D341Med (cell line): ENCODE measurements at regions not wholly inside any gene's neighbourhood (a gene's known extent, or its start where the extent isn't known, plus 50 kb on each side); places are given as distances from the start of the nearest gene placed in this dataset.

ENCODE experiments used
- DNase-seq: peaks from one replicate; pipeline ENCODE4 v3.0.0; 2012; ENCODE audit warnings: low spot score

DNA sequence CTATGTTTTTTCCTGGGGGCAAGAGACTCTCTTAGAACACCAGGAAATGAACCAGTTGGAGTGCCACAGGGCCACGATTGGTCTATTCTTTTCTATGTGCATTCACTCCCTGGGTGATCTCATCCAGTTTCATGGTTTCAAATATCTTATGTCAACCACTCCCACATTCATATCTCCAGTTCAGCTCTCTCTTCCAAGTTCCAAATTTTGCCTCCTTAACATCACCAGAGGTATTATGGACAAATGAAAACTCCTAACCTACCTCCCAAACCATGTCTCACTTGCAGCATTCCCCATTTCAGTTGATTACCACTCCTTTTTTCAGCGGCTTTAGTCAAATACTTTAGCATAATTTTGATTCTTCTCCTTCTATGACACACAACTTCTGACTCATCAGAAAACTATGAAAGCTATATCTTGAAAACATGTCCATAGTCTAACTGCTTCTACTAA, 203.1 kb upstream of the SEMA6D start:
- DNase-seq: no peak

DNA sequence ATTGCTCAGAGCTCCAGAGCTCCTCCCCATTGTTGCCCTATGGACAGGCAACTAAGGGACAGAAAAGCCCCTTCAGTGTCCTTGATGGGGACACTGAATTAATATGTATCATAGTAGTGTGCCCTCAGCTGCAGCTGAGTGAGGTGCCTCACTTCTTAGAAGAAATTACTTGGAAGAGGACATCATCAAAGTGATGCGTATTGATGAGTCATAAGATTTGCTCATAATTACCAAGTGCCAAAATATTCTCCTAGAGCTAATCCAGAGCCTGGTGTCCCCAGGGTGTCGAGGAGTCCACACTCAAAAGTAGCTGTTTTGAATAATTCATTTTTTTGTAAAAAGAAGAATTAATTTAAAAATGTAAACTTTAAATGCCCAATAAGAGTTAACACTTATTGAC, 200.7 kb upstream of the SEMA6D start:
- no peak for DNase-seq

DNA sequence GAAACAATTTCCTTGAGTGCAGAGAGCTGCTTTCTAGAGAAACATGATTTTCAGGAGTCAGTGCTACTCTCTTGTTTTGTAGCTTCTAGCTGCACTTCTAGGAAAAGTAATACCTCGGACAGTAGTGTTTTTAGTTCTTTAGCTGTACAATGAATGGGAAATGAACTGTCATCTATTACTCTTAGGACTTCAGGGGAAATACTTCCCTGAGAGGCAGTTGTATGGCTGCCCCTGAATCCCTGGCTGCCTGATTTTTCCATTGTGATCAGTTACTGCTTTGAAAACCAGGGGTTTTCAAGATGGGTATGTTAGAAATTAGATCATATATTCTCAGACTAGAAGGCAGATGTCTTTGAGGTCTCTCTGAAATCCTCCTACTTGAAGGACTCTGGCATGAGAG, 200.3 kb upstream of the SEMA6D start:
- no peak for DNase-seq

DNA sequence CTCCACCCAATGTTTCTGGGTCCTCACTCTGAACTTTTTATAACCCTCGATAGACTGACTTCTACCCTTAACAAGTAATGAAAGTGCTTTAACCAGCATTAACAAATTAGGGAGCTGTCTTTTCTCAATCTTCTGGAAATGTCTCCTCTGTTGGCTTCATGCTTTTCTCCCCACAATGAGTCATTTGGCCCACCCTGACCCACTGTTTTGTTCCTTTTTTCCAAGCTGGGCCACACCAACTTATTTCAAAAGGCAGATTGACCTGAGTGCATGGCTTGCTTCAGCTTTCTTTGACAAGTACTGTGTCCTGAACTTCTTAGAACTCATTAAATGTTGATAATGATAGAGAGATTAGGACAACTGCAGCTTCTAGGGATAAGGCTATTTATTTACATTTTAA, 199.6 kb upstream of the SEMA6D start:
- DNase-seq: no peak

DNA sequence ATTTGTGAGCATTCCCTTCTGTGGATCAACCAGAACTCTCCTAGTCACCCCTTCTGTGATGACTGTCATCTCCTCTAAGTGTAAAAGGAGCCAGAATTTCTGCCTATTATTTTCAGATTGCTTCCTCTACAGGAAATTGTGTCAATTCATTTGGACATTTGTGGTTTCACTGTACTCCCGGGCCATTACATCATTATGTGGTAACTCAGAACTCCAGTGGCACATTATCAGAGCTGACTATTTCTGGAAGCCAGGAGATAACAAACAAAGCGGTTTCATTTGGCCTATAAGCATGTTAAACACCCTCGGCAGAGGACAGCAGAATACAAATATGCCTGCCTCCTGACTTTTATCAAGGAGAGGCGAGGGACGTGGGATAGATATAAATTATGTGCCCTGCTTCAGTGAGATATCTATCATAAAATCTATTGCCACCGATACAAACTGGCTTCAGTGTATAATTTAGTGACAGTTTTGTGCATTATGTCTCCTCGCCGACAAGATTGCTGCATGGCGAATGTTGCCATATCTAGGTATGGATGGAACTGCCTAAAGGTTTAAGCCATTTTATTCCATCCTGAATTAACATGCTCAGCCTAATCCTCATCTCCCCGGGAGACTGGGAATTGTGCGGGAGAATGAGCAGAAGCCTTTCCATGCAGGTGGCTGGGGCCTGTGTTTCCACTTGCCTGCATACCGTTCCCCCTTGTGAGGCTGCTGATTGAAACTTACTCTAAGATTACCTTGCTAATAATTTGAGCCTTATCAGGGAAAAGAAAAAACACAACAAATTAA, 193.4 kb upstream of the SEMA6D start:
- peak; percentile 47 for DNase-seq

DNA sequence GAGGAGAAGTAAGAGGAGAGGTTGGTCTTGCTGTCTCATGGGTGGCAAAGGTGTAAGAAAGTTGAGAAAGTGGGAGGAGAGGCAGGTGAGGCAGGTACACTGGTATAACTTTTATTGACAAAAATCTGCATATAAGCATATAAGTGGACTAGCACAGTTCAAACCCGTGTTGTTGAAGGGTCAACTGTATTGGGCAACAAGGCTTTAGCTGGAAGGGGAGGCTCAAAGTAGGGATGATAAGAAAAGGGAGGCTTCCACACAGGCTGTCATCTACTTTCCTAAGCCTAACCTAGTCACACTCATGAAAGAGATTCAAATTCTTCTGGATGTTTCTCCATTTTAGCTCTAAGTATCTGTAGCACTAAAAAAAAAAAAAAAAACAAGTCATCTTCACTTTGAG, 188.1 kb upstream of the SEMA6D start:
- DNase-seq: no peak

DNA sequence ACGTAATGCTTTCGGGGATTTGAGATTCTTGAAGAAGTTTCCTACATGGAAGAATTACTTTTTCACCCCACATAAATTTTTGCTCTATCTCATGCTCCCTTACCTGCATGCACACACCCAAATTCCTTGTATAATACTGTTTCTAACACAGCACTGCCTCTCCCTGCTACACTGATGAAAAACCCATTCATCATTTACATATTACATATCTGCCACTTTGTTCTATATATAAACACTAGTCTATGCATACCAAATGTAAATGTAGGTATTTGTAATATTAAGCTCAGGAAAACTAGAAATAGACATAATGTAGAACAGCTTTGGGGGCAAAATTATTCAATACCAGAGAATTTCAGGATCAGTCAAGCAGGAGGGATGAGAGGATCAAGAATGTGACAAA, 182.6 kb upstream of the SEMA6D start:
- DNase-seq: no peak

DNA sequence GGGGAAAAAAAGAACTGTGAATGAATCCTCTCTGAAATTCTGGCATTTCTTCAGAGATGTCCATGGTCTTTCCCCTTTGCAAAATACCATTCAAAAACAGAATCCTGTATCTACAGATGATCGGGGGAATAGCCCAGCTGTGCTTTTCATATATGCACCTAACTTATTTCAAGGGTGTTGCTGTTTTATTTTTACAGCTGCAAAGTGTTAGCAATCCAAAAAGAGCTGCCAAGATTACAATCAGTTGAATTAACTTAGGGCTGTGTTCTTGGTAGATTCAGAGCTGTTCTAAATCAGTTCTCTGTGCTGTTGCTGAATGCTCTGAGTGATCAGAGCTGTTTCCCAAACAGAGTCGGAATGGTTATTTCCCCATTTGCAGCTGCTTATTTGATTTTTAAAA, 175.7 kb upstream of the SEMA6D start:
- no peak for DNase-seq

DNA sequence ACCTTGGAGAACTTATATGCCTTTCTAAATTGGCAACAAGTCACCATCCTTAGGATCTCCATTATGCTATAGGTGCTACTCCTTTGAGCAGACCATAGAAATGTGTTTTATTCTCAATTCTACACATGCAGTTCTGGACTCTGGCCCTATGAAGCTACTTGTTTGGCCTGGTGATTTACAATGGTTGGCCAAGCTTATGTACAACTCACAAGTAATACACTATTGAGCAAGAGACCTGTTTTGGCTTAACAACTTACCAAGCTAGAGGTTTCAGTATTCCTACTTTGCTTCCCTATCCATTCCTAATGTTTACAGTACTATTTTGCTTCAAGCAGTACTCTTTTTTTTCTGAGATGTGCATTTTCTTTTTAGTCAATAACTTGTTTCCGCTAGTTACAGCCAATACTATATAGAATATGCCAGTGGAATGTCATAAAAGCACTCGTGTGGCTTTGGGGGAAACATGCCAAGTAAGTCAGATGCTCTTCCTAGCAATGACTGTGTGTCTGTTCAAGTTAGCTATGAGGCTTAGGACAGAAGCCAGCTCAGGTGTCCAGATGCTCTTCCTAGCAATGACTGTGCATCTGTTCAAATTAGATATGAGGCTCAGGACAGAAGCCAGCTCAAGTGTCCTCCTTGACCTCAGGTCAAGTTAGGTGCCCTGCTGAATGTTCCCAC, 174.9 kb upstream of the SEMA6D start:
- no peak for DNase-seq

DNA sequence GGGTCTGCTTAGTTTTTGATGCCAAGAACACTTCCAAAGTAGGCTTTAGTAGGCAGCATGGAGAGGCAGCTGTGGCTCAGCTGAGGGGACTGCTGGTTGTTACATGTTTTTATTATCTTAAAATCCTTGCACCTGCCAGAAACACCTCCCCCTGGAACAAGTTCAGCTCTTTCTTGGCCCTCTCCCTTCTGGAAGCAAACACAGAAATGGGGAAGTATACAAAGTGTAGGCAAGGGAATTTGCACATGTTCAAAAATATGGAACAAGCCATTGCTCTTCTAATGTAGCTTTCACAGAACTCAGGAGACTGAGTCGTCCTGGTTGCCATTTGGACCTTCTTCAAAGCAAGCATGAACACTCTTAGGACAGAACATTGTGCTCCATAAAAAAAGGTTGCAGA, 169.1 kb upstream of the SEMA6D start:
- DNase-seq: no peak

DNA sequence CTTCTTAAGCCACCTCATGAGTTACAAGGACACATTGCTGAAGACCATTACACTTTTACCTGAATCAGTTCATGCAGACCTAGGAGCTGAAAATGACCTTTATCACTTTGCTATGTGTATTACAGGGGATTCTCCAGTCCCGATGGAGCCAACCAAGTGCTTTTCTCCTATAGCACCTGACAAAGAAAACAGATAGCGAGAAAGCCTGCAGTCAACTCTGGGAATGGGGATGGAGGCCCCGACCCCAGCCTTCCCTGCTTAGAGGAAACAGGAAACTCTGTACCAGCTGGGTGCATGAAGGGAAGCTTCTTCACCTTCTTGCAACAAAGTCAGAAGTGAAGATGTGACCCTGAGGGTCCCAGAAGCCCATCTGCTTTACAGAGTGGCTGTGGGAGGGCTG, 168.3 kb upstream of the SEMA6D start:
- DNase-seq: no peak

DNA sequence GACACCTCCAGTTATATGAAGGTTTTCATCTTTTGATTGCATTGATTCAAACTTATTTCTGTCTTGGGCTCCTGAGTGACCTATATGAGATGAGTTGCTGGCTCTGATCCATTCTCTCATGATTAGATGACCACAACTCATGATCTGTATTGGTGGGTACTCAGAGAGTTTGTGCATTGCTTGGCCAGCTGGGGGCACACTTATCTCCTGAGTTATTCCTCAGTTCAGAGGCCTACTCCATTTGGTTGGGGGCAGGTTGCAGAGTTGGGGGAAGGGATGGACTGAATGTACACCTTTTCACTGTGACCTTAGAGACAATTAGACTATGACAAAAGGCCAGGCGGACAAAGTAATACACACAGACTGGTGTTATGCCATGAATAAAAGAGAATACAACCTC, 166.2 kb upstream of the SEMA6D start:
- peak; percentile 30 for DNase-seq

DNA sequence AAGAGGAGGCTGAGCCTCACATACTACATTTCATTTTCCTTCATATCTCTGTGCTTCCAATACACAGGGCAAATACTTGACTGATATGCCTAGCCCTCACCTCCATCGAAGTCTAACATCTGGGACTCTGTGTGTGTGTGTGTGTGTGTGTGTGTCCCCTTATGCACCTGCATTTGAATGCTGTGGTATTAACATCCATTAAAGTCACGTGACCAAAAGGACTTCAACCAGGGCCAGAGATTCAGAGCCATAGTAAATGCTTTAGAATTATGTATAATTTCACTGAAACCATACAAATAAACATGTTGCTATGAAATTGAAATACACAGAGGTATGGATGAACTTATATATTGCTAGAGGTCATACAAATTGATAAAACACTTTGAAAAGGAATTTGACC, 165.8 kb upstream of the SEMA6D start:
- DNase-seq: no peak

DNA sequence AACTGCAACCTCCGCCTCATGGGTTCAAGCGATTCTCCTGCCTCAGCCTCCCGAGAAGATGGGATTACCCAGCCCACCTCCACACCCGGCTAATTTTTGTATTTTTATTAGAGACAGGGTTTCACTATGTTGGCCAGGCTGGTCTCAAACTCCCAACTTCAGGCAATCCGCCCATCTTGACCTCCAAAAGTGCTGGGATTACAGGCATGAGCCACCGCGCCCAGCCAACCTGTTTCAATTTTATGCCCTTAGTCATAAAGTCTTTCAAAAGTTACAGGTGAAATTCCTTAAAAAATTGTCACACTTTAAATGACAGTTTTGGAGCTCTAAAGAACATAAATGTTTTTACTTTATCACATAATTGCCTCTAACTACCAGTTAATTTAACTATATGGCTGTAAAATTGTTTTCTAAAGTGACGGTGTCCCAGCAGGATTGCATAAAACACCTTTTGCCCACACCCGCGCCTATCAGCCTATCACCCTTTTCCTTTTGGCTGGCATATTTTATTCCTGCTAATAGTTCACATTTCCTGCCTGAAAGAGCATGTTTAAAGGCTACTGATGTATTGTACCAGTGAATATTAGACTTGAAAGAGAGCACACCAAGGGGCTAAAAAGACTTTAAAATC, 164.2 kb upstream of the SEMA6D start:
- DNase-seq: no peak

DNA sequence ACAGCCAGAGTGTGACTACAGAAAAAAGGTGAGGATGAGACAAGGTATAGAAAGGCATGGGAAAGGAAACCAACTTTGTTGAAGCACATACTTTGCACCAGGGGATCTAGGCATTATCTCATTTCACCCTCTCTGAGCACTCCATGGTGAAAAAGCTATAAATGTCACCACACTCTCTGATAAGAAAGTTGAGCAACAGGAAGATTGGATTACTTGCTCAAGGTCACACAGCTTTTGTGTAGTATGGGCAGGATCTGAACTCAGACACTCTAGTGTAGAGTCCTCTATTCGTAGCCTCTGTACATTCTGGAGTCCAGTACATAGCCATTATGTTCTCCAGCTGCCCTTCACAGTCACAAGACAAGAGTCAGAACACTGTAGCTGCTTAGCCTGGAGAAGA, 163.4 kb upstream of the SEMA6D start:
- DNase-seq: no peak

DNA sequence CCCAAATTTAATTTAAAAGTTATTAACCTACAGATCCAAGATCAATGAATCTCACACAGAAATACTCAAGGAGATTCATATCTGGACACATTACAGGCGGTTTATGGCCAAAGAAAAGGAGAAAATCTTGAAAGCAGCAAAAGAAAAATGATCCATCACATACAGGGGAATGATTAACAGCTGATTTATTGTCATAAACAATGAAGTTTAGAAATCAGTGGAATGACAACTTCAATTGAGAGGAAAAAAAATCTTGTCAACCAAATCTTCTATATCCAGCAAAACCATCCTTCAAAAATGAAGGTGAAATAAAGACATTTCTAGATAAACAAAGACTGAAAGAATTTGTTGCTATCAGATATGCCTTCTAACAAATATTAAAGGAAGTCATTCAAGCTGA, 156.2 kb upstream of the SEMA6D start:
- no peak for DNase-seq

DNA sequence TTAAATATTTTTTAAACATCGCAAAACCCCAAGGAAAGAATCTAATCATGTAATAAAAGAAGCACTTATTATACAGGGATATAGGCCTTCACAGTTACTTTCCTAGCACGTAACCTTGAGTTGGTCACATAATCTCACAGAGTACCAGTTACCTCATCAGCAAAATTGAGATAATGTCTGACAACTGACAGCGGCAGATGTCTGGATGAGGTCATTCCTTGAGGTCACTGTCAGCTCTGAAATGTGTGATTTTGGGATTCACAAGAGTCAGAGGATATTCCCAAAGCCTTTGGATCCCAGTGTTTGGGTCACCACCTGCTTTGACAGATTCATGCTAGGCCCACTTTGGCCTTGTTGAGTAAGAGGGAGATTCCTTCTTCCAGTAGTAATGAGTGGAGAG, 151.4 kb upstream of the SEMA6D start:
- no peak for DNase-seq

DNA sequence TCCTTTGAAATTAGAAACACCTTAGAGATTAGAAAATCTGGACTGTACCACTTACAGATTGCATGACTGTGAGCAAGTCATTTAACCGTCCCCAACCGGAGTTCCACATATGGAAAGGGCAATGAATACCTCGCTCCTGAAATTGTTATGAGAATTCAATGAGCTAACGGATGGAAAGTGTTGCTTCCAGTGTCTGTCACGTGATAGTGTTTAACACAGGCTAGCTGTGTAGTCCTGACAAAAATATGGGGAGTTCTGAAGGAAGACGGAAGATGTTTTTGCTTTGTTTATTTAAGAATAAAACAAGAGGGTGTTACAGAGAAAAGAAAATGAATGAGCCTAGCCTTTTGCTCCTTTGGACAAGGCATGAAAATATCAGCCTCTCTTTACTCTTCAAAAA, 150.7 kb upstream of the SEMA6D start:
- DNase-seq: no peak

DNA sequence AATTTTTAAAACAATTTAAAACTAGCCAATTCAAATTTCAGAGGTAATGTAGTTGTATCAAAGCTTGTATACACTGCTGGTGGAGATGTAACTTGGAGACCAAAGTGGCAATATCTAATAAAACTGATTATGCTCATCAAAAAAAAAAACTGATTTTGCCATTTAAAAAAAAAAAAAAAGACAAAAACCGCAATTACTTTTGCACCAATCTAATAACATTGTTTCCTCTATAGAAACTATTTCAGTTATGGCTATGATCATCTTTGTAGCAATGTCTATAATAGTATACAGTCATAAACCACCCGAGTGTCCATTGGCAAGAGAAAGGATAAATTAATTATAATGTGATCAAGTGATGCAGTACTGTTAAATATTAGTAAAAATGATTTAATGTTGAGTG, 149.3 kb upstream of the SEMA6D start:
- no peak for DNase-seq

DNA sequence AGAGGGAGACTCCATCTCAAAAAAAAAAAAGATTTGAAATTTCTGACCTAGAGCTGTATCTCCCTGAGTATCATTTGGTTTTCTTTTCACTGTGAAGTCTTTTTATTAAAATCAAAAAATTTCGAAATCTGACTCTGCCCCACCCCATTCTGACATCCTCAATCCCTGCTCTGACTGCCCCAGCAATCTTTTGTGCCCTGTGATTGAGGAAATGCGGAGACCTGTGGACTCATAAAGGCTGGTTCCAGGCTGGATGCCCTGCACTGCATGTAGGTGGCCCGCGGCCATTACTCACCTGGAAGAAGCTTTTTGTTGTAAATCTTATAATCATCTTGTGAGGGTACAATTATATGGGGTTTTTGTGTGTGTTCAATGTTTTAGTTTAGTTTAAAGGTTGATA, 147.3 kb upstream of the SEMA6D start:
- no peak for DNase-seq

DNA sequence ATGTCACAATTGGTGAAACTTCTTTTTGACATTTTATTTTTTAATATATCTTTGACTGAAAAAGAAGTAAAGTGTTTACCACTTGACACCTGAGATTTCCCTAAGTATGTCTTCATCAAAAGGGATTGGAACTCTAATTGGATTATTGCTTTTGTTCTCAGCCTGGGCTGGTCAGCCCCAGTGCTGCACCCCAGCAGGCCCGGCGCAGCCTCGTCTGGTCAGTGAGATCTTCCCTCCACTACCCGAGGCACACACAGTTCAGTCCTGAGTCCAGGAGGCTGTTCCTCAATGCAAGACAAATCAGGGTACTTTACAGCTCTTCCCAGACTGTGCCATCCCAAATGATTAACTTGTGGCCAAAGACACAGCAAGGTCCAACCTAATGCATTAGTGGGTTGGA, 146.9 kb upstream of the SEMA6D start:
- no peak for DNase-seq

DNA sequence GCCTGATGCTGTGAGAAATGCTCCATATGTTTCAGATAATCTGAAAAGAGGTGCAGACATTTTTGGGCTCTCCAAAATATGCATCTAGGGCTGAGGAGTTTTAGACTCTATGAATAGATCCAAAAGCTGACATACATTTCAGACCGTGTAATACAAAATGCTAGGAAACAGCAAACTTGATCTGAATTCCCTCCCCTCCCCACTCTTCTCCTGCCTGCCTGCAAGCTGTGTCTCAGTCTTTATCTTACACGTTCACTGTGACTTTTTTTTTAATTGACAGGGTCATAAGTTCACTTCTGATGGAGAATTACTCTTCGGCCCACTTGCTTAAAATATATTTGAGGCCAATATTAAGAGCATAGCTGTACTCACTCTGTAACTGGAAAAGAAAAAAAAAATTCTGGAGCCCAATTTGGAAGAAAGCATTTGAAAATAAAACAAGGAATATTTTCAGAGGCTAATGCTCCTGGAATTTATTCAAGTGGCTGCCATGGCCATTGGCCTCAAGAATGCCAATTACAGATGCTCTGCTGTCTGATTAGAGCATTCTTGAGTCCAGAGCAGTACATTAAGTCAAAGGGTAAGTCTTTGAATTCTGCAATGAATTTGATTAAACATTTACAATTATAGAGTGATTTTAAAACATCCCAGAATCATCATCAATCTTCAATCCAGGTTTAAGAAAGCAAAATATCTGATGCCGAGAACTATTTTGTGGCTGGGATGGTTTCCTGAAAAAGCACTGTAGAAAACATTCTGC, 146.2 kb upstream of the SEMA6D start:
- DNase-seq: no peak

DNA sequence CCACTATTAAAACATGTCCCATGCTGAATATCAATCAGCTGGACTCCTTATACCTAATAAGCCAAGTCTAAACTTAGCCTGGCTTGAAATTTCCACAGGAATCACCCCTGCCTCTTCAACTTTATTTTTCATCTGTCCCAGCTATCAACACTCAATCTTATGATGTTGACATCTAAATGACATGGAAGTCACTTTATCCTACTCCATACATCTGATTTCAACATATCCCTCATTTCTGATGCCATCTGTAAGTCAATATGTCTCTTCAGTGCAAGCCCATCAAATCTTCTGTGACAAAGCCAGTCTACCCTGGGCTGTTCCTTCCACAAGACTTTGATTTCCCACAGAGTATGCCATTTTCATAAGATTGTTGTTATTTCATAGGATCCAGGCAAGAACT, 143.6 kb upstream of the SEMA6D start:
- DNase-seq: no peak
